ENCODE measurements at regions not wholly inside any gene's neighbourhood (a gene's known extent, or its start where the extent isn't known, plus 50 kb on each side); places are given as distances from the start of the nearest gene placed in this dataset.

DNA sequence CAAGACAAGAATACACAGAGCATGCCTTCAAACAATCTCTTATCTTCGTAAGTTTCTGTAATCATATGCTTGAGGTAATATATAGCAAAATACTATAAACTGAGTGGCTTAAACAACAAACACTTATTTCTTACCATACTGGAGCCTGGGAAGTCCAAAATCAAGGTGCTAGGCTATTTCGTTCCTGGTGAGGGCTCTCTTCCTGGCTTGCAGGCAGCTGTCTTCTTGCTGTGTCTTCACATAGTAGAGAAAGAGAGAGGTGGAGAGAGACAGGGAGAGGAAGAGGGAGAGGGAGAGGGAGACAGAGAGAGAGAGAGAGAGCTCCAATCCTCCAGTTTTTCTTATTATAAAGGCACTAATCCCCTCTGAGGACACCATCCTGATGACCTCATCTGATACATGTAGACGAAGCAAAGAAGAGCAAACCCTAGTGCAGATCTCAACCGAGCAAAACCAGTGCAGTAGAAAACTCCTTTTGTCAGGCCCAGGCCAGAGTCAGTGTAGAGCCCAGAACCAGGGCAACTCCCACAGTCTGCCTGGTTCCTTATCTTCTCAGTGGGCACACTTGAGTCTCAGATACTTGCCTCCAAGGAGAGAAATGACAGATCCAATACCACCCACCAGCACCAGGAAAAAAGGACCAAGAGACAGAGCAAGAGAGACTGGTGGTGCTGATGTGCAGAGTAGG lies 297.1 kb upstream of the NCAM1 start:
- H2AK5ac ChIP-seq (ENCODE audit: low read depth, low read length), result no peak overlapping the region
- H2BK120ac ChIP-seq (ENCODE audit: low read depth, low read length), result no peak overlapping the region
- H3K9ac ChIP-seq (ENCODE audit: low read depth, low read length), result no peak overlapping the region
- no peak overlapping the region for H2BK20ac ChIP-seq (ENCODE audit: low read depth, low read length)
- no TSS peak for BruUV-seq (replicated peaks)
- no peak for TF ChIP-seq MAFK (IDR thresholded peaks at IDR 0.05; ENCODE audit: low read depth, low read length)
- TF ChIP-seq SMC3 (IDR thresholded peaks at IDR 0.05; ENCODE audit: low read depth, low read length), result no peak
- TF ChIP-seq MXI1 (IDR thresholded peaks at IDR 0.05; ENCODE audit: borderline replicate concordance, low read depth, low read length), result no peak
- TF ChIP-seq CEBPB (IDR thresholded peaks at IDR 0.05; ENCODE audit: low read depth, low read length), result no peak
- no peak for TF ChIP-seq FOS (IDR thresholded peaks at IDR 0.05; ENCODE audit: low read depth, low read length)
- TF ChIP-seq RCOR1 (IDR thresholded peaks at IDR 0.05; ENCODE audit: insufficient replicate concordance, low read length), result no peak
- TF ChIP-seq POLR2A (IDR thresholded peaks at IDR 0.05; ENCODE audit: low read depth, low read length), result no peak
- no peak for TF ChIP-seq NFE2L2 (IDR thresholded peaks at IDR 0.05; ENCODE audit: low read depth, low read length)
- no peak for TF ChIP-seq MAZ (IDR thresholded peaks at IDR 0.05; ENCODE audit: borderline replicate concordance, low read depth, low read length)
- no peaks in the 10 kb centered on the region for H3K4me1 ChIP-seq (ENCODE audit: control insufficient read depth, insufficient read depth, low read length)
- ChIA-PET POLR2A (ENCODE audit: unreplicated experiment) (no interaction called here), CTCF (no interaction called here)
- no peak overlapping the region for H3K18ac ChIP-seq (ENCODE audit: low read depth, low read length)
- no peak overlapping the region for H3K23ac ChIP-seq (ENCODE audit: low read depth, low read length)
- no peaks in the 10 kb centered on the region for H3K27me3 ChIP-seq (ENCODE audit: control insufficient read depth, insufficient read depth, low read length)
- no peaks in the 10 kb centered on the region for H3K9me3 ChIP-seq (ENCODE audit: control insufficient read depth, insufficient read depth, low read length)
- H4K8ac ChIP-seq (ENCODE audit: low read depth in 2 of 2, low read length in 2 of 2), result no peak overlapping the region
- no peak overlapping the region for H2AFZ ChIP-seq (replicated peaks; ENCODE audit: low read length, poor library complexity)
- no peak overlapping the region for H4K5ac ChIP-seq (ENCODE audit: low read depth, low read length)
- no peak overlapping the region for H3K4me3 ChIP-seq (ENCODE audit: insufficient read depth, low read depth, low read length)
- no peak overlapping the region for H3K4ac ChIP-seq (ENCODE audit: low read depth, low read length)
- no peak overlapping the region for H2AK9ac ChIP-seq (replicated peaks; ENCODE audit: low read depth, low read length, poor library complexity)
- in situ Hi-C loops (cut with MboI; ENCODE audit: low sequenced_read_pairs), result no loop called here
- no peak overlapping the region for H4K91ac ChIP-seq (ENCODE audit: insufficient read depth, low read depth, low read length)
- H3K4me2 ChIP-seq (ENCODE audit: low read depth, low read length), result no peak overlapping the region
- H3K79me1 ChIP-seq (ENCODE audit: low read depth in 1 of 2, low read length in 2 of 2), result no peaks in the 10 kb centered on the region
- no peak for DNase-seq
- no peak overlapping the region for H3K56ac ChIP-seq (ENCODE audit: extremely low read depth, insufficient read depth, low read length)
- ATAC-seq (ENCODE audit: low read depth), result no peak
- no peaks in the 10 kb centered on the region for H3K9me1 ChIP-seq (ENCODE audit: insufficient read depth, low read length)
- intact Hi-C loops (cut with micrococcal nuclease), result no loop called here
- no peak overlapping the region for H3K27ac ChIP-seq (ENCODE audit: insufficient read depth, low read length)
- no CpG with 5 or more reads among the region's 4 CpGs for WGBS, 2 experiments (ENCODE audit: extremely low coverage in 2 of 2, insufficient read length in 1 of 2)
- no peak overlapping the region for H3K14ac ChIP-seq (replicated peaks; ENCODE audit: low read depth, low read length)
- dilution Hi-C loops (cut with HindIII; ENCODE audit: low sequenced_read_pairs, unreplicated experiment), result no loop called here
- H4K20me1 ChIP-seq (ENCODE audit: insufficient read depth, low read length), result no peaks in the 10 kb centered on the region
- H3K36me3 ChIP-seq (ENCODE audit: control insufficient read depth, insufficient read depth, low read length), result no peaks in the 10 kb centered on the region
- no peak overlapping the region for H2BK15ac ChIP-seq (ENCODE audit: low read depth, low read length)
- H2BK5ac ChIP-seq (ENCODE audit: low read depth, low read length, poor library complexity, severe bottlenecking), result no peak overlapping the region
